Hepatic stellate cell (primary cell): ENCODE measurements at regions not wholly inside any gene's neighbourhood (a gene's known extent, or its start where the extent isn't known, plus 50 kb on each side); places are given as distances from the start of the nearest gene placed in this dataset.
"Not testable (repeated sequence)": the region's sequence is repeated elsewhere in the genome, so short reads cannot be mapped to it uniquely, and the experiment has no call there.

Experiments
- DNase-seq: peaks from one replicate; pipeline ENCODE4 v3.0.0; 2011; ENCODE audit warnings: low spot score

- not testable (repeated sequence) for DNase-seq
Observed at GRCh38 chr15:30842798-30843472, 60.8 kb upstream of the FAN1 start.

- DNase-seq = not testable (repeated sequence)
Observed at GRCh38 chr15:30845536-30845935, 58.2 kb upstream of the FAN1 start.
